Common myeloid progenitor, CD34-positive (primary cell): ENCODE measurements at regions not wholly inside any gene's neighbourhood (a gene's known extent, or its start where the extent isn't known, plus 50 kb on each side); places are given as distances from the start of the nearest gene placed in this dataset.

Source experiments
- CTCF ChIA-PET: fragments of 350-600 bp; sonication (Branson Sonifier 250); formaldehyde crosslinking; loops from one replicate; lab custom pipeline; 2021; ENCODE audit warnings: antibody characterized with exemption; lab: Charles Lee
- POLR2A ChIA-PET: fragments of 350-600 bp; sonication (Branson Sonifier 250); formaldehyde crosslinking; loops from one replicate; lab custom pipeline; 2021; ENCODE audit warnings: antibody characterized with exemption; lab: Charles Lee
- DNase-seq, 3 donors: peaks; one replicate each; pipeline versions ENCODE4 v3.0.0 to v3.0.0-alpha.2; 2013
- H3K27ac ChIP-seq, 2 experiments: 1 replicate in 1 of 2; 2 replicates in 1 of 2; pipeline ENCODE4 v1.7.0; 2013; ENCODE audit warnings: inconsistent platforms in 2 of 2, low read length in 2 of 2, mild to moderate bottlenecking in 2 of 2, low read depth in 1 of 2, moderate library complexity in 1 of 2; ENCODE audit not compliant: severe bottlenecking in 2 of 2, insufficient read depth in 1 of 2, poor library complexity in 1 of 2
- H3K27me3 ChIP-seq, 5 experiments: replicated peaks in 2 of 5; 1 replicate in 3 of 5; 2 replicates in 2 of 5; pipeline versions ENCODE4 v1.6.1 to v1.7.0; 2013; ENCODE audit warnings: low read length in 4 of 5, mild to moderate bottlenecking in 2 of 5, moderate library complexity in 2 of 5, inconsistent platforms in 1 of 5; ENCODE audit not compliant: insufficient read depth in 5 of 5, control insufficient read depth in 4 of 5
- H3K36me3 ChIP-seq, 4 experiments: 1 replicate in 2 of 4; 2 replicates in 2 of 4; pipeline versions ENCODE4 v1.6.1 to v1.7.0; 2013; ENCODE audit warnings: low read length in 3 of 4, control low read depth in 1 of 4, mild to moderate bottlenecking in 1 of 4; ENCODE audit not compliant: control insufficient read depth in 4 of 4, insufficient read depth in 4 of 4
- H3K4me1 ChIP-seq, 4 experiments: 1 replicate in 3 of 4; 2 replicates in 1 of 4; pipeline versions ENCODE4 v1.6.1 to v1.7.1; 2013; ENCODE audit warnings: low read length in 3 of 4, mild to moderate bottlenecking in 3 of 4, control low read depth in 1 of 4, inconsistent platforms in 1 of 4, moderate library complexity in 1 of 4; ENCODE audit not compliant: control insufficient read depth in 4 of 4, insufficient read depth in 4 of 4; ENCODE audit errors: control extremely low read depth in 1 of 4
- H3K4me3 ChIP-seq, 7 experiments: 1 replicate in 4 of 7; 2 replicates in 3 of 7; pipeline versions ENCODE4 v1.5.1 to v1.7.0; 2013; ENCODE audit warnings: mild to moderate bottlenecking in 7 of 7, low read length in 6 of 7, moderate library complexity in 6 of 7, inconsistent platforms in 2 of 7, low read depth in 2 of 7, control low read depth in 1 of 7; ENCODE audit not compliant: insufficient read depth in 4 of 7, control insufficient read depth in 1 of 7; ENCODE audit errors: extremely low read depth in 1 of 7
- H3K9me3 ChIP-seq, 5 experiments: 1 replicate in 4 of 5; 2 replicates in 1 of 5; pipeline versions ENCODE4 v1.6.1 to v1.7.1; 2013; ENCODE audit warnings: low read length in 4 of 5, mild to moderate bottlenecking in 2 of 5, inconsistent platforms in 1 of 5, low read depth in 1 of 5, moderate library complexity in 1 of 5; ENCODE audit not compliant: control insufficient read depth in 4 of 5, insufficient read depth in 2 of 5; ENCODE audit errors: control extremely low read depth in 1 of 5
- WGBS: methylation state at CpG from one replicate; pipeline ENCODE4 v1.1.5; 2013; ENCODE audit not compliant: insufficient coverage; 5-methylcytosine and 5-hydroxymethylcytosine counted together

DNA sequence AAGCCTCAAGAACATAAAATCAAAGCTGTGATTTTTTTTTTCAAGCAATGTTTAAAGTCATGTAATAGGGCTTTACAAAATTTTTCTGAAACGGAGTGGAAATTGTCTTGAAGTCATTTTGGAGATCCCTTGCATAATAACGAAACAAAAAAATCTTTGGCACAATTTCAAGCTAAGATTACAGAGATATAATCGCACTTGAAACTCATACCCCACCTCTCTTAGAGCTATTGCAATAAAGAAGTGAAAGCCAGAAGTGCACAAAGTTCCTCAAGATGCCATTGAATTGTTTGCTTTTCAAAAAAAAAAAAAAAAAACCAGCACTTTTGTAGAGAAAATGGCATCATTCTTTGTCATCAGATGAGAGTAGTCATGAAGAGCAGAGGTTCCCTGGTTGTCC, 152.3 kb downstream of the PAX3 start:
- POLR2A ChIA-PET, result no interaction called here
- no peaks in the 10 kb centered on the region for H3K36me3 ChIP-seq
- H3K27me3 ChIP-seq, result no peaks in the 10 kb centered on the region
- CTCF ChIA-PET, result no interaction called here
- WGBS, result no CpG with 5 or more reads among the region's 3 CpGs
- H3K27ac ChIP-seq, result no peak overlapping the region
- no peaks in the 10 kb centered on the region for H3K9me3 ChIP-seq
- H3K4me3 ChIP-seq, result no peak overlapping the region
- DNase-seq, result no peak
- no peaks in the 10 kb centered on the region for H3K4me1 ChIP-seq

GRCh38 chr2:222142027-222142426, 156.8 kb downstream of the PAX3 start:
- Histone ChIP-seq H3K4me1 (no peaks in the 10 kb centered on the region), H3K9me3 (peaks cover 0 to 2% (median 0%) of the 10 kb centered on the region in 5 experiments), H3K36me3 (no peaks in the 10 kb centered on the region), H3K27ac (no peak overlapping the region), H3K4me3 (no peak overlapping the region), H3K27me3 (no peaks in the 10 kb centered on the region)
- ChIA-PET CTCF (no interaction called here), POLR2A (no interaction called here)
- WGBS, result no CpG with 5 or more reads among the region's 1 CpG
- no peak for DNase-seq

GRCh38 chr2:222136106-222136630, 162.6 kb downstream of the PAX3 start:
- ChIA-PET POLR2A (no interaction called here), CTCF (no interaction called here)
- H3K27ac ChIP-seq, result no peak overlapping the region
- no peaks in the 10 kb centered on the region for H3K4me1 ChIP-seq
- 86% methylated on average over 4 of the region's 5 CpGs for WGBS
- peaks cover 0 to 2% (median 0%) of the 10 kb centered on the region in 5 experiments for H3K9me3 ChIP-seq
- H3K4me3 ChIP-seq, result no peak overlapping the region
- no peaks in the 10 kb centered on the region for H3K36me3 ChIP-seq
- no peak for DNase-seq
- H3K27me3 ChIP-seq, result no peaks in the 10 kb centered on the region

- POLR2A ChIA-PET, result no interaction called here
- H3K36me3 ChIP-seq, result no peaks in the 10 kb centered on the region
- H3K4me1 ChIP-seq, result no peaks in the 10 kb centered on the region
- H3K4me3 ChIP-seq, result no peak overlapping the region
- peaks cover 0 to under 1% (median 0%) of the 10 kb centered on the region in 5 experiments for H3K9me3 ChIP-seq
- no peak for DNase-seq
- H3K27me3 ChIP-seq, result no peaks in the 10 kb centered on the region
- CTCF ChIA-PET, result no interaction called here
- no CpG with 5 or more reads among the region's 1 CpG for WGBS
- no peak overlapping the region for H3K27ac ChIP-seq
These were observed 164.1 kb downstream of the PAX3 start for GRCh38 chr2:222134654-222135053.

GRCh38 chr2:222133897-222134296, 164.9 kb downstream of the PAX3 start:
- no peaks in the 10 kb centered on the region for H3K36me3 ChIP-seq
- no peaks in the 10 kb centered on the region for H3K4me1 ChIP-seq
- no peaks in the 10 kb centered on the region for H3K9me3 ChIP-seq
- DNase-seq, result no peak
- WGBS, result 100% methylated on average over 2 of the region's 7 CpGs
- no peak overlapping the region for H3K4me3 ChIP-seq
- ChIA-PET CTCF (no interaction called here), POLR2A (no interaction called here)
- no peaks in the 10 kb centered on the region for H3K27me3 ChIP-seq
- H3K27ac ChIP-seq, result no peak overlapping the region

GRCh38 chr2:222130855-222131254, 167.9 kb downstream of the PAX3 start:
- no CpG with 5 or more reads among the region's 3 CpGs for WGBS
- CTCF ChIA-PET, result no interaction called here

GRCh38 chr2:222127660-222128059, 171.1 kb downstream of the PAX3 start:
- WGBS, result 98% methylated on average over 3 of the region's 6 CpGs
- POLR2A ChIA-PET, result no interaction called here
- Histone ChIP-seq H3K27me3 (no peaks in the 10 kb centered on the region), H3K27ac (no peak overlapping the region), H3K36me3 (no peaks in the 10 kb centered on the region), H3K4me1 (no peaks in the 10 kb centered on the region), H3K9me3 (no peaks in the 10 kb centered on the region), H3K4me3 (no peak overlapping the region)
- CTCF ChIA-PET, result no interaction called here
- DNase-seq, result no peak

More at GRCh38 chr2:222130855-222131254, 167.9 kb downstream of the PAX3 start:
- H3K27me3 ChIP-seq, result no peaks in the 10 kb centered on the region
- no peaks in the 10 kb centered on the region for H3K4me1 ChIP-seq
- H3K9me3 ChIP-seq, result no peaks in the 10 kb centered on the region
- DNase-seq, result no peak
- no peak overlapping the region for H3K27ac ChIP-seq
- POLR2A ChIA-PET, result no interaction called here
- H3K36me3 ChIP-seq, result no peaks in the 10 kb centered on the region
- no peak overlapping the region for H3K4me3 ChIP-seq
